ENCODE measurements at regions not wholly inside any gene's neighbourhood (a gene's known extent, or its start where the extent isn't known, plus 50 kb on each side); places are given as distances from the start of the nearest gene placed in this dataset.

- Histone ChIP-seq H3K27me3 (ENCODE audit: insufficient read depth, low read length) (peaks cover 27% of the 10 kb centered on the region), H3K9ac (ENCODE audit: low read length) (no peak overlapping the region), H3K36me3 (ENCODE audit: insufficient read depth, low read length) (no peaks in the 10 kb centered on the region), H3K4me2 (ENCODE audit: low read length) (no peak overlapping the region), H3K27ac (ENCODE audit: low read depth, low read length) (no peak overlapping the region), H4K20me1 (ENCODE audit: insufficient read depth, low read length) (no peaks in the 10 kb centered on the region), H3K4me3 (ENCODE audit: insufficient read depth, low read depth, low read length) (no peak overlapping the region), H3K4me1 (ENCODE audit: insufficient read depth, low read length) (peaks cover 11% of the 10 kb centered on the region), H2AFZ (ENCODE audit: low read depth, low read length) (no peak overlapping the region), H3K79me2 (ENCODE audit: insufficient read depth, low read length) (no peaks in the 10 kb centered on the region), H3K9me3 (ENCODE audit: insufficient read depth, low read depth, low read length) (no peaks in the 10 kb centered on the region)
- peaks cover 5% of the 10 kb centered on the region for H3K9me3 Mint-ChIP-seq (ENCODE audit: unreplicated experiment)
- no peak overlapping the region for H3K27ac Mint-ChIP-seq (ENCODE audit: unreplicated experiment)
- DNase-seq (ENCODE audit: low read depth): no peak
- H3K4me3 Mint-ChIP-seq (ENCODE audit: unreplicated experiment): no peak overlapping the region
- no peak for FAIRE-seq
- peaks cover 8% of the 10 kb centered on the region for H3K4me1 Mint-ChIP-seq (ENCODE audit: low read depth, unreplicated experiment)
- TF ChIP-seq EZH2 (IDR thresholded peaks at IDR 0.05; ENCODE audit: insufficient read depth, low read length): no peak
- no peak for TF ChIP-seq CTCF (IDR thresholded peaks at IDR 0.05; ENCODE audit: insufficient read depth, low read depth, low read length)
- peaks cover 42% of the 10 kb centered on the region for H3K27me3 Mint-ChIP-seq (ENCODE audit: low read depth, unreplicated experiment)
- no peaks in the 10 kb centered on the region for H3K36me3 Mint-ChIP-seq (ENCODE audit: low read depth, unreplicated experiment)
Observed at GRCh38 chr16:86814256-86814655, 235.9 kb downstream of the FOXL1 start.

GRCh38 chr16:86816930-86817625 lies 238.7 kb downstream of the FOXL1 start:
- no peak overlapping the region for H3K4me3 Mint-ChIP-seq (ENCODE audit: unreplicated experiment)

More at GRCh38 chr16:86816930-86817625, 238.7 kb downstream of the FOXL1 start:
- H4K20me1 ChIP-seq (ENCODE audit: insufficient read depth, low read length): no peaks in the 10 kb centered on the region
- no peak overlapping the region for H3K27ac ChIP-seq (ENCODE audit: low read depth, low read length)
- DNase-seq (ENCODE audit: low read depth) (no peak), FAIRE-seq (no peak)
- H3K36me3 ChIP-seq (ENCODE audit: insufficient read depth, low read length): no peaks in the 10 kb centered on the region
- H3K27me3 Mint-ChIP-seq (ENCODE audit: low read depth, unreplicated experiment): peaks cover 55% of the 10 kb centered on the region
- TF ChIP-seq EZH2 (IDR thresholded peaks at IDR 0.05; ENCODE audit: insufficient read depth, low read length) (no peak), CTCF (IDR thresholded peaks at IDR 0.05; ENCODE audit: insufficient read depth, low read depth, low read length) (no peak)
- H2AFZ ChIP-seq (ENCODE audit: low read depth, low read length): no peak overlapping the region
- no peaks in the 10 kb centered on the region for H3K9me3 ChIP-seq (ENCODE audit: insufficient read depth, low read depth, low read length)
- peaks cover 2% of the 10 kb centered on the region for H3K4me1 ChIP-seq (ENCODE audit: insufficient read depth, low read length)
- no peak overlapping the region for H3K4me2 ChIP-seq (ENCODE audit: low read length)
- no peaks in the 10 kb centered on the region for H3K36me3 Mint-ChIP-seq (ENCODE audit: low read depth, unreplicated experiment)
- H3K9me3 Mint-ChIP-seq (ENCODE audit: unreplicated experiment): peaks cover 15% of the 10 kb centered on the region
- no peaks in the 10 kb centered on the region for H3K4me1 Mint-ChIP-seq (ENCODE audit: low read depth, unreplicated experiment)
- H3K9ac ChIP-seq (ENCODE audit: low read length): no peak overlapping the region
- no peaks in the 10 kb centered on the region for H3K79me2 ChIP-seq (ENCODE audit: insufficient read depth, low read length)
- peaks cover 18% of the 10 kb centered on the region for H3K27me3 ChIP-seq (ENCODE audit: insufficient read depth, low read length)
- no peak overlapping the region for H3K27ac Mint-ChIP-seq (ENCODE audit: unreplicated experiment)
- no peak overlapping the region for H3K4me3 ChIP-seq (ENCODE audit: insufficient read depth, low read depth, low read length)

All from astrocyte (in vitro differentiated cells and primary cell).